K562 (cell line): ENCODE measurements at regions not wholly inside any gene's neighbourhood (a gene's known extent, or its start where the extent isn't known, plus 50 kb on each side); places are given as distances from the start of the nearest gene placed in this dataset.

Experiments used
- ATAC-seq: fragments of 200-7000 bp; cut with Tn5 transposase; 3 replicates; pipeline ENCODE4 v1.9.1; 2020; ENCODE audit warnings: moderate library complexity
- BruUV-seq: library from RNA; stranded (reverse); fragments of 400-500 nt; replicated peaks from 2 replicates; lab custom pipeline; 2021; lab: Mats Ljungman, UMichigan
- CTCF ChIA-PET: fragments of 300-600 bp; formaldehyde crosslinking; extraction: SDS; loops from one replicate; lab custom pipeline; 2021; ENCODE audit warnings: low intra/inter-chr PET ratio; lab: Yijun Ruan, JAX
- POLR2A ChIA-PET: fragments of 300-600, 350-650 bp; sonication (Branson Sonifier 250); formaldehyde crosslinking; extraction: SDS; loops from one replicate; lab custom pipeline; 2021; ENCODE audit warnings: antibody characterized with exemption, inconsistent platforms; lab: Yijun Ruan, JAX
- DNase-seq, 4 experiments: peaks; one replicate each; pipeline versions ENCODE4 v3.0.0 to v3.0.0-alpha.2; 2011 to 2018; ENCODE audit warnings: low spot score in 3 of 4, mixed read lengths in 3 of 4; ENCODE audit errors: extremely low read depth in 1 of 4
- FAIRE-seq: peaks from 2 replicates; lab custom pipeline; 2011; peaks lifted over from hg19 to GRCh38; lab: Jason Lieb, UNC
- H2AFZ ChIP-seq: 2 replicates; pipeline ENCODE4 v1.6.0; 2011; ENCODE audit warnings: low read depth, low read length, control low read depth, inconsistent platforms
- H3K27ac ChIP-seq: fragments of 200-600 bp; 3 replicates; pipeline ENCODE4 v1.8.0; 2011; ENCODE audit warnings: low read depth, mild to moderate bottlenecking, control low read depth, inconsistent platforms, low read length, moderate library complexity, mixed read lengths; ENCODE audit errors: extremely low read depth
- H3K27me3 ChIP-seq, 2 experiments: fragments of 300-600 bp in 1 of 2; 2 replicates in 1 of 2; 3 replicates in 1 of 2; pipeline versions ENCODE4 v1.6.0 to v1.8.0; 2011; ENCODE audit warnings: inconsistent platforms in 2 of 2, low read length in 2 of 2, mild to moderate bottlenecking in 1 of 2, mixed read lengths in 1 of 2, moderate library complexity in 1 of 2; ENCODE audit not compliant: control insufficient read depth in 2 of 2, insufficient read depth in 2 of 2
- H3K36me3 ChIP-seq: fragments of 300-600 bp; 3 replicates; pipeline ENCODE4 v1.8.0; 2011; ENCODE audit warnings: mild to moderate bottlenecking, low read length, inconsistent platforms; ENCODE audit not compliant: control insufficient read depth, insufficient read depth
- H3K4me1 ChIP-seq, 2 experiments: fragments of 200-600 bp in 1 of 2; replicated peaks in 1 of 2; 2 replicates in 1 of 2; 3 replicates in 1 of 2; pipeline versions ENCODE4 v1.5.1 to v1.8.0; 2011; ENCODE audit warnings: inconsistent platforms in 2 of 2, low read length in 2 of 2, mild to moderate bottlenecking in 1 of 2, mixed read lengths in 1 of 2, moderate library complexity in 1 of 2; ENCODE audit not compliant: control insufficient read depth in 2 of 2, insufficient read depth in 2 of 2
- H3K4me2 ChIP-seq: 2 replicates; pipeline ENCODE4 v1.6.1; 2011; ENCODE audit warnings: low read length, control low read depth, inconsistent platforms, mixed read lengths; ENCODE audit not compliant: insufficient read depth
- H3K4me3 ChIP-seq: fragments of 200-600 bp; sonication (generic), shearing (Covaris generic); 2 replicates; pipeline ENCODE4 v1.5.1; 2016; ENCODE audit warnings: control low read depth, inconsistent platforms
- H3K79me2 ChIP-seq: fragments of 200-600 bp; 3 replicates; pipeline ENCODE4 v1.8.0; 2011; ENCODE audit warnings: low read length, inconsistent platforms; ENCODE audit not compliant: control insufficient read depth, insufficient read depth
- H3K9ac ChIP-seq, 2 experiments: 2 replicates each; pipeline versions ENCODE4 v1.6.0 to v1.6.1; 2011; ENCODE audit warnings: low read depth in 2 of 2, low read length in 2 of 2, control low read depth in 1 of 2, inconsistent platforms in 1 of 2, mild to moderate bottlenecking in 1 of 2, mixed read lengths in 1 of 2; ENCODE audit not compliant: insufficient read depth in 1 of 2
- H3K9me1 ChIP-seq: one replicate; pipeline ENCODE4 v1.6.0; 2011; ENCODE audit warnings: inconsistent platforms, mild to moderate bottlenecking, low read length, moderate library complexity; ENCODE audit not compliant: control insufficient read depth, insufficient read depth
- H3K9me3 ChIP-seq: replicated peaks from 2 replicates; pipeline ENCODE4 v1.5.1; 2011; ENCODE audit warnings: low read depth, low read length, inconsistent platforms; ENCODE audit not compliant: control insufficient read depth, insufficient read depth
- H4K20me1 ChIP-seq: replicated peaks from 2 replicates; pipeline ENCODE4 v1.6.1; 2011; ENCODE audit warnings: low read length, inconsistent platforms, mixed read lengths; ENCODE audit not compliant: control insufficient read depth, insufficient read depth
- FOXK2 ChIP-seq, 2 experiments: fragments of 450-650 bp; IDR thresholded peaks in 1 of 2; conservative IDR thresholded peaks in 1 of 2; 2 replicates each; pipeline ENCODE4 v1.6.1; 2016; ENCODE audit warnings: low read depth in 2 of 2, mild to moderate bottlenecking in 1 of 2
- PTTG1 ChIP-seq: fragments of 450-650 bp; IDR thresholded peaks from 2 replicates; pipeline ENCODE4 v1.6.1; 2016; ENCODE audit warnings: low read depth, mild to moderate bottlenecking, missing genetic modification characterization, missing compliant biosample characterization
- SMC3 ChIP-seq: conservative IDR thresholded peaks from 2 replicates; pipeline ENCODE4 v1.6.1; 2011; ENCODE audit warnings: low read depth, low read length, improper control_type of control experiment; ENCODE audit not compliant: insufficient read depth
- XRCC4 ChIP-seq: IDR thresholded peaks from one replicate; pipeline ENCODE4 v1.6.1; 2011; ENCODE audit not compliant: insufficient read depth, insufficient read length; ENCODE audit errors: extremely low read depth
- ZNF12 ChIP-seq: sonication (generic); formaldehyde crosslinking; IDR thresholded peaks from 2 replicates; pipeline ENCODE4 v1.4.0; 2020; ENCODE audit warnings: mild to moderate bottlenecking, missing genetic modification reagents
- in situ Hi-C: fragments of 300-500 bp; cut with MboI; formaldehyde crosslinking; loops from 4 replicates; pipeline ENCODE4 v1.15.0; 2018; ENCODE audit warnings: inconsistent platforms, mixed read lengths
- intact Hi-C: fragments of 100-400 bp; cut with micrococcal nuclease; formaldehyde crosslinking; loops from 2 replicates; pipeline ENCODE4 v1.14.2; 2022
- TF ChIP-seq, protein P1 (sequence below), 2 experiments: fragments of 450-650 bp; IDR thresholded peaks; 2 replicates each; pipeline ENCODE4 v1.6.1; 2016; ENCODE audit warnings: mild to moderate bottlenecking in 2 of 2, borderline replicate concordance in 1 of 2, low read depth in 1 of 2, moderate library complexity in 1 of 2

DNA sequence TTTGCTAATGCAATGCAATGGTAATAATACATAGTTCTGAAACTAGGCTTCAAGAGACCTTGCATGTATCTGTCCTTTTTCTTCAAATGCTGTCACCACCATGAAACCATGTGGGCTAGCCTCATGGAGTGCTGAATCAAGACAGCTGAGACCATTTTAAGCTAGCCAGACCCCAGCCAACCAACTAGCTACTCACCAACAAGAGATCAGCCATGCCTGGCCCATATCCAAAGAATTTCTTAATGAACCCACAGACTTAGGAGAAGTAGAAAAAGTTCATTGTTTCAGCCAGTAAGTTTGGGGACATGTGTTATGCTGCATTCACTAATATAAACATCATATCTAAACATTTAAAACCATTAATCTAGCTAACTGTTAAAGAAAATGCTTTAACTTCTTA lies 139.8 kb upstream of the EDIL3 start:
- ATAC-seq (no peak), DNase-seq (no peak), FAIRE-seq (no peak)
- H3K9me3 ChIP-seq, result no peaks in the 10 kb centered on the region
- no peaks in the 10 kb centered on the region for H4K20me1 ChIP-seq
- in situ Hi-C loops (no loop called here), intact Hi-C loops (no loop called here)
- no peaks in the 10 kb centered on the region for H3K9me1 ChIP-seq
- no TSS peak for BruUV-seq
- no peaks in the 10 kb centered on the region for H3K79me2 ChIP-seq
- CTCF ChIA-PET, result no interaction called here
- H2AFZ ChIP-seq, result no peak overlapping the region
- no peak overlapping the region for H3K4me3 ChIP-seq
- H3K4me1 ChIP-seq, result no peaks in the 10 kb centered on the region
- no peak overlapping the region for H3K27ac ChIP-seq
- H3K4me2 ChIP-seq, result no peak overlapping the region
- no peaks in the 10 kb centered on the region for H3K36me3 ChIP-seq
- no peak for TF ChIP-seq SMC3
- TF ChIP-seq FOXK2 (conservative IDR thresholded peaks at IDR 0.05 in 1 of 2, IDR thresholded peaks at IDR 0.05 in 1 of 2; ENCODE audit: low read depth in 2 of 2), result no peak
- no peak for TF ChIP-seq XRCC4
- TF ChIP-seq, protein P1, sequence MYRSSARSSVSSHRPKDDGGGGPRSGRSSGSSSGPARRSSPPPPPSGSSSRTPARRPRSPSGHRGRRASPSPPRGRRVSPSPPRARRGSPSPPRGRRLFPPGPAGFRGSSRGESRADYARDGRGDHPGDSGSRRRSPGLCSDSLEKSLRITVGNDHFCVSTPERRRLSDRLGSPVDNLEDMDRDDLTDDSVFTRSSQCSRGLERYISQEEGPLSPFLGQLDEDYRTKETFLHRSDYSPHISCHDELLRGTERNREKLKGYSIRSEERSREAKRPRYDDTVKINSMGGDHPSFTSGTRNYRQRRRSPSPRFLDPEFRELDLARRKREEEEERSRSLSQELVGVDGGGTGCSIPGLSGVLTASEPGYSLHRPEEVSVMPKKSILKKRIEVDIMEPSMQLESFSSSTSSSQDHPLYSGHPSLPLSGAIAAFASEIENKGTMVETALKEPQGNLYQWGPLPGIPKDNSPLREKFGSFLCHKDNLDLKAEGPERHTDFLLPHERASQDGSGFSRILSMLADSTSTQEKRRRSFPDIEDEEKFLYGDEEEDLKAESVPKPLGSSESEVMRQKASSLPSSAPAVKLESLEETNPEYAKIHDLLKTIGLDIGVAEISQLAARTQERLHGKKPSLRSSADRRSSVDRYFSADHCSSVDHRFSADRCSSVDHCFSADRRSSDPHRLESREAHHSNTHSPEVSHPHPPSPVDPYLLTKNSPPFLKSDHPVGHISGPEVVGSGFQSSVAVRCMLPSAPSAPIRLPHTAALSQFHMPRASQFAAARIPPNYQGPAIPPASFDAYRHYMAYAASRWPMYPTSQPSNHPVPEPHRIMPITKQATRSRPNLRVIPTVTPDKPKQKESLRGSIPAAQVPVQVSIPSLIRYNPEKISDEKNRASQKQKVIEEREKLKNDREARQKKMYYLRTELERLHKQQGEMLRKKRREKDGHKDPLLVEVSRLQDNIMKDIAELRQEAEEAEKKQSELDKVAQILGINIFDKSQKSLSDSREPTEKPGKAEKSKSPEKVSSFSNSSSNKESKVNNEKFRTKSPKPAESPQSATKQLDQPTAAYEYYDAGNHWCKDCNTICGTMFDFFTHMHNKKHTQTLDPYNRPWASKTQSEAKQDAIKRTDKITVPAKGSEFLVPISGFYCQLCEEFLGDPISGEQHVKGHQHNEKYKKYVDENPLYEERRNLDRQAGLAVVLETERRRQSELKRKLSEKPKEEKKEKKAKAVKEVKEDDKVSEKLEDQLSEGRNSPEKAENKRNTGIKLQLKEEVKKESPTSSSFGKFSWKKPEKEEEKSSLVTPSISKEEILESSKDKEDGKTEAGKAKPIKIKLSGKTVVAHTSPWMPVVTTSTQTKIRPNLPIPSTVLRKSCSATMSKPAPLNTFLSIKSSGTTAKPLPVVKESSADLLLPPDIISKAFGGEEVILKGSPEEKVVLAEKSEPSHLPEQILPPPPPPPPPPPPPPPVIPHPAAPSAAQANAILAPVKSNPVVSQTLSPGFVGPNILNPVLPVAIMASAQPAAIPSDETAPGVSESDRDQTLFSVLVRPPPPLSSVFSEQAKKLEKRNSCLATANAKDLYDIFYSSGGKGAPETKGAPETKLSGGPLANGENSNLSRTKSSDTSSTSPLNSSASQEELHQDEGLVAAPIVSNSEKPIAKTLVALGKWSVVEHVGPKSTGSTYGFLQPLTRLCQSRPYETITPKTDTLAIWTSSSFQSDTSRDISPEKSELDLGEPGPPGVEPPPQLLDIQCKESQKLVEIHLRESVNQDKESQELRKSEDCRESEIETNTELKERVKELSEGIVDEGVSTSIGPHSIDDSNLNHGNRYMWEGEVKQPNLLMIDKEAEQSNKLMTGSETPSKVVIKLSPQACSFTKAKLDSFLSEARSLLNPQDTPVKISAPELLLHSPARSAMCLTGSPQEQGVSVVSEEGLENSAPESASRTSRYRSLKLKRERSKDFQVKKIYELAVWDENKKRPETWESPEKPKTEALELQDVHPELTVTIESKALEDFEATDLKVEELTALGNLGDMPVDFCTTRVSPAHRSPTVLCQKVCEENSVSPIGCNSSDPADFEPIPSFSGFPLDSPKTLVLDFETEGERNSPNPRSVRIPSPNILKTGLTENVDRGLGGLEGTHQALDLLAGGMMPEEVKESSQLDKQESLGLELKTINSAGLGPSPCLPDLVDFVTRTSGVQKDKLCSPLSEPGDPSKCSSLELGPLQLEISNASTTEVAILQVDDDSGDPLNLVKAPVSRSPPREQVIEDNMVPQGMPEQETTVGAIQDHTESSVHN (IDR thresholded peaks at IDR 0.05; ENCODE audit: borderline replicate concordance in 1 of 2, low read depth in 1 of 2), result no peak
- no peak for TF ChIP-seq PTTG1 (tag)
- no peak for TF ChIP-seq ZNF12 (CRISPR knock-in tag)
- TF ChIP-seq, all 486 proteins: peak for 0
- no peaks in the 10 kb centered on the region for H3K27me3 ChIP-seq
- H3K9ac ChIP-seq, result no peak overlapping the region
- POLR2A ChIA-PET, result no interaction called here
